Mesenchymal stem cell (in vitro differentiated cells and primary cell): ENCODE measurements at regions not wholly inside any gene's neighbourhood (a gene's known extent, or its start where the extent isn't known, plus 50 kb on each side); places are given as distances from the start of the nearest gene placed in this dataset.
"Not testable (repeated sequence)": the region's sequence is repeated elsewhere in the genome, so short reads cannot be mapped to it uniquely, and the experiment has no call there.

ENCODE experiments used
- DNase-seq: peaks from one replicate; pipeline ENCODE4 v3.0.0-alpha.2; 2013
- H2AFZ ChIP-seq: one replicate; pipeline ENCODE4 v1.6.1; 2013; ENCODE audit warnings: low read depth, mild to moderate bottlenecking, control low read depth, inconsistent platforms, low read length, moderate library complexity
- H2AK5ac ChIP-seq: 2 replicates; pipeline ENCODE4 v1.6.1; 2013; ENCODE audit warnings: low read length, moderate library complexity, mild to moderate bottlenecking, inconsistent platforms; ENCODE audit not compliant: severe bottlenecking
- H2BK120ac ChIP-seq: one replicate; pipeline ENCODE4 v1.6.1; 2013; ENCODE audit warnings: low read depth, mild to moderate bottlenecking, inconsistent platforms, low read length, moderate library complexity
- H2BK12ac ChIP-seq, 2 experiments: one replicate each; pipeline ENCODE4 v1.6.1; 2013; ENCODE audit warnings: inconsistent platforms in 2 of 2, low read length in 2 of 2, mild to moderate bottlenecking in 2 of 2, moderate library complexity in 2 of 2, control low read depth in 1 of 2
- H2BK15ac ChIP-seq: one replicate; pipeline ENCODE4 v1.6.1; 2013; ENCODE audit warnings: mild to moderate bottlenecking, low read depth, inconsistent platforms; ENCODE audit not compliant: poor library complexity, severe bottlenecking
- H2BK5ac ChIP-seq: 2 replicates; pipeline ENCODE4 v1.6.1; 2013; ENCODE audit warnings: low read depth, mild to moderate bottlenecking, low read length, control low read depth, inconsistent platforms; ENCODE audit not compliant: poor library complexity, severe bottlenecking
- H3K14ac ChIP-seq, 2 experiments: one replicate each; pipeline ENCODE4 v1.6.1; 2013; ENCODE audit warnings: inconsistent platforms in 2 of 2, low read length in 2 of 2, control low read depth in 1 of 2, mild to moderate bottlenecking in 1 of 2, moderate library complexity in 1 of 2
- H3K18ac ChIP-seq, 2 experiments: one replicate each; pipeline ENCODE4 v1.6.1; 2013; ENCODE audit warnings: inconsistent platforms in 2 of 2, low read length in 2 of 2, control low read depth in 1 of 2, low read depth in 1 of 2, mild to moderate bottlenecking in 1 of 2
- H3K23ac ChIP-seq, 2 experiments: one replicate each; pipeline ENCODE4 v1.6.1; 2013; ENCODE audit warnings: inconsistent platforms in 2 of 2, low read length in 2 of 2, mild to moderate bottlenecking in 2 of 2, moderate library complexity in 2 of 2, control low read depth in 1 of 2
- H3K27ac ChIP-seq: 2 replicates; pipeline ENCODE4 v1.5.1; 2013; ENCODE audit warnings: mild to moderate bottlenecking, moderate library complexity, low read length, control low read depth, inconsistent platforms; ENCODE audit not compliant: poor library complexity, severe bottlenecking
- H3K27me3 ChIP-seq, 2 experiments: 2 replicates each; pipeline versions ENCODE4 v1.6.1 to v1.7.0; 2013; ENCODE audit warnings: low read length in 2 of 2, mild to moderate bottlenecking in 2 of 2, moderate library complexity in 2 of 2, control low read depth in 1 of 2, inconsistent platforms in 1 of 2; ENCODE audit not compliant: control insufficient read depth in 1 of 2, insufficient read depth in 1 of 2
- H3K36me3 ChIP-seq, 2 experiments: 2 replicates each; pipeline versions ENCODE4 v1.6.1 to v1.7.0; 2013; ENCODE audit warnings: low read length in 2 of 2, control low read depth in 1 of 2, inconsistent platforms in 1 of 2, low read depth in 1 of 2, mild to moderate bottlenecking in 1 of 2; ENCODE audit not compliant: insufficient read depth in 2 of 2, control insufficient read depth in 1 of 2
- H3K4ac ChIP-seq, 2 experiments: one replicate each; pipeline ENCODE4 v1.6.1; 2013; ENCODE audit warnings: inconsistent platforms in 2 of 2, low read length in 2 of 2, mild to moderate bottlenecking in 2 of 2, moderate library complexity in 2 of 2, control low read depth in 1 of 2, low read depth in 1 of 2
- H3K4me1 ChIP-seq: 2 replicates; pipeline ENCODE4 v1.6.1; 2013; ENCODE audit warnings: low read depth, low read length, control low read depth; ENCODE audit not compliant: control insufficient read depth, insufficient read depth
- H3K4me2 ChIP-seq: 2 replicates; pipeline ENCODE4 v1.6.1; 2013; ENCODE audit warnings: low read length, mild to moderate bottlenecking, inconsistent platforms; ENCODE audit not compliant: poor library complexity, severe bottlenecking
- H3K4me3 ChIP-seq, 2 experiments: 2 replicates each; pipeline versions ENCODE4 v1.5.1 to v1.7.0; 2013; ENCODE audit warnings: low read length in 2 of 2, mild to moderate bottlenecking in 2 of 2, control low read depth in 1 of 2, low read depth in 1 of 2; ENCODE audit not compliant: insufficient read depth in 1 of 2
- H3K79me1 ChIP-seq: replicated peaks from 2 replicates; pipeline ENCODE4 v1.6.1; 2013; ENCODE audit warnings: mild to moderate bottlenecking, control low read depth, low read length, inconsistent platforms; ENCODE audit not compliant: poor library complexity, severe bottlenecking
- H3K9ac ChIP-seq: 2 replicates; pipeline ENCODE4 v1.7.0; 2013; ENCODE audit warnings: mild to moderate bottlenecking, low read length, moderate library complexity
- H3K9me3 ChIP-seq: 2 replicates; pipeline ENCODE4 v1.7.0; 2013; ENCODE audit warnings: mild to moderate bottlenecking, low read length; ENCODE audit not compliant: control insufficient read depth
- H4K8ac ChIP-seq: one replicate; pipeline ENCODE4 v1.6.1; 2013; ENCODE audit warnings: inconsistent platforms, mild to moderate bottlenecking, low read length, moderate library complexity
- H4K91ac ChIP-seq: one replicate; pipeline ENCODE4 v1.6.1; 2013; ENCODE audit warnings: mild to moderate bottlenecking, low read length, inconsistent platforms
- WGBS: methylation state at CpG from one replicate; pipeline ENCODE4 v1.1.7; 2013; ENCODE audit warnings: mixed read lengths; 5-methylcytosine and 5-hydroxymethylcytosine counted together

- H4K91ac ChIP-seq, H2BK12ac ChIP-seq, H2BK120ac ChIP-seq, H3K27ac ChIP-seq, H2AFZ ChIP-seq, H3K4me2 ChIP-seq, H3K14ac ChIP-seq, H3K27me3 ChIP-seq, H3K18ac ChIP-seq, H3K9ac ChIP-seq, H2BK15ac ChIP-seq, H2AK5ac ChIP-seq, H3K4ac ChIP-seq, H3K4me1 ChIP-seq, H3K4me3 ChIP-seq, DNase-seq, H2BK5ac ChIP-seq, H3K36me3 ChIP-seq, H3K79me1 ChIP-seq, H3K23ac ChIP-seq, H4K8ac ChIP-seq: not testable (repeated sequence)
- H3K9me3 ChIP-seq = peaks cover 41% of the 10 kb centered on the region
- WGBS = 69% methylated on average over 10 of the region's 11 CpGs
These were observed 112.2 kb upstream of the ZNF479 start for GRCh38 chr7:57244345-57244980.

GRCh38 chr7:57245206-57245605 is 113.0 kb upstream of the ZNF479 start:
- Histone ChIP-seq H2BK120ac (no peak overlapping the region), H3K4ac (no peak overlapping the region), H3K4me1 (no peaks in the 10 kb centered on the region), H2AK5ac (no peak overlapping the region), H2BK5ac (no peak overlapping the region), H3K79me1 (no peaks in the 10 kb centered on the region), H2BK15ac (no peak overlapping the region), H2BK12ac (no peak overlapping the region), H3K9me3 (peaks cover 42% of the 10 kb centered on the region), H4K8ac (no peak overlapping the region), H3K27me3 (no peaks in the 10 kb centered on the region), H3K36me3 (no peaks in the 10 kb centered on the region), H3K4me3 (no peak overlapping the region), H3K27ac (no peak overlapping the region), H3K14ac (no peak overlapping the region), H2AFZ (no peak overlapping the region), H3K18ac (no peak overlapping the region), H3K4me2 (no peak overlapping the region), H4K91ac (no peak overlapping the region), H3K23ac (no peak overlapping the region), H3K9ac (no peak overlapping the region)
- no peak for DNase-seq
- WGBS = 72% methylated on average over 4 of the region's 4 CpGs

- no peak overlapping the region for H2BK15ac ChIP-seq
- no peak overlapping the region for H3K23ac ChIP-seq
- H3K4ac ChIP-seq = no peak overlapping the region
- H3K36me3 ChIP-seq = no peaks in the 10 kb centered on the region
- no peak overlapping the region for H2BK5ac ChIP-seq
- peaks cover 39% of the 10 kb centered on the region for H3K9me3 ChIP-seq
- no peak overlapping the region for H2AFZ ChIP-seq
- no peak overlapping the region for H2BK12ac ChIP-seq
- no peak overlapping the region for H2AK5ac ChIP-seq
- no peak overlapping the region for H4K91ac ChIP-seq
- H3K27me3 ChIP-seq = no peaks in the 10 kb centered on the region
- no peaks in the 10 kb centered on the region for H3K79me1 ChIP-seq
- no peak overlapping the region for H3K27ac ChIP-seq
- H3K4me1 ChIP-seq = no peaks in the 10 kb centered on the region
- WGBS = 8% methylated on average over 2 of the region's 2 CpGs
- H3K4me3 ChIP-seq = no peak overlapping the region
- no peak overlapping the region for H3K14ac ChIP-seq
- no peak overlapping the region for H3K9ac ChIP-seq
- DNase-seq = no peak
- H2BK120ac ChIP-seq = no peak overlapping the region
- no peak overlapping the region for H3K4me2 ChIP-seq
- H4K8ac ChIP-seq = no peak overlapping the region
- H3K18ac ChIP-seq = no peak overlapping the region
These were observed 118.6 kb upstream of the ZNF479 start for GRCh38 chr7:57250801-57251200.

- WGBS = 89% methylated on average over 44 of the region's 44 CpGs
- Histone ChIP-seq H3K23ac (no peak overlapping the region), H3K4me1 (no peaks in the 10 kb centered on the region), H4K8ac (no peak overlapping the region), H3K27ac (no peak overlapping the region), H3K4me2 (no peak overlapping the region), H2BK12ac (no peak overlapping the region), H3K4ac (no peak overlapping the region), H3K79me1 (no peaks in the 10 kb centered on the region), H3K14ac (no peak overlapping the region), H4K91ac (no peak overlapping the region), H3K9ac (no peak overlapping the region), H3K4me3 (no peak overlapping the region), H2BK15ac (no peak overlapping the region), H3K27me3 (no peaks in the 10 kb centered on the region), H2AFZ (no peak overlapping the region), H2AK5ac (no peak overlapping the region), H3K18ac (no peak overlapping the region), H3K36me3 (no peaks in the 10 kb centered on the region), H2BK5ac (no peak overlapping the region), H2BK120ac (no peak overlapping the region), H3K9me3 (peaks cover 35% of the 10 kb centered on the region)
- no peak for DNase-seq
These were observed 124.6 kb upstream of the ZNF479 start for GRCh38 chr7:57256637-57257375.
